Liver (tissue), 8 donors: ENCODE measurements at regions not wholly inside any gene's neighbourhood (a gene's known extent, or its start where the extent isn't known, plus 50 kb on each side); places are given as distances from the start of the nearest gene placed in this dataset.

Source experiments
- DNase-seq: peaks from one replicate; pipeline ENCODE4 v3.0.0-alpha.2; 2017; ENCODE audit warnings: low spot score
- H3K27ac ChIP-seq, 2 donors: one replicate each; pipeline ENCODE4 v1.7.0; 2013; ENCODE audit warnings: inconsistent platforms in 2 of 2, low read length in 2 of 2, control low read depth in 1 of 2, low read depth in 1 of 2, mild to moderate bottlenecking in 1 of 2
- H3K27me3 ChIP-seq, 4 donors: one replicate each; pipeline versions ENCODE4 v1.6.1 to v1.7.0; 2013; ENCODE audit warnings: low read length in 3 of 4, inconsistent platforms in 1 of 4, mild to moderate bottlenecking in 1 of 4, moderate library complexity in 1 of 4; ENCODE audit not compliant: control insufficient read depth in 4 of 4, insufficient read depth in 4 of 4
- H3K36me3 ChIP-seq, 4 donors: one replicate each; pipeline versions ENCODE4 v1.6.1 to v1.7.0; 2013; ENCODE audit warnings: low read length in 3 of 4, mild to moderate bottlenecking in 3 of 4, low read depth in 1 of 4, moderate library complexity in 1 of 4; ENCODE audit not compliant: control insufficient read depth in 4 of 4, insufficient read depth in 3 of 4
- H3K4me1 ChIP-seq, 4 donors: one replicate each; pipeline versions ENCODE4 v1.6.1 to v1.7.0; 2013; ENCODE audit warnings: low read length in 3 of 4, mild to moderate bottlenecking in 3 of 4, moderate library complexity in 1 of 4; ENCODE audit not compliant: control insufficient read depth in 4 of 4, insufficient read depth in 4 of 4
- H3K4me3 ChIP-seq, 3 donors: one replicate each; pipeline versions ENCODE4 v1.6.1 to v1.7.0; 2013; ENCODE audit warnings: low read length in 3 of 3, control low read depth in 1 of 3, low read depth in 1 of 3, mild to moderate bottlenecking in 1 of 3
- H3K9ac ChIP-seq, 2 donors: one replicate each; pipeline ENCODE4 v1.7.0; 2013; ENCODE audit warnings: low read length in 2 of 2, mild to moderate bottlenecking in 2 of 2, moderate library complexity in 2 of 2, control low read depth in 1 of 2, low read depth in 1 of 2
- H3K9me3 ChIP-seq, 4 donors: one replicate each; pipeline versions ENCODE4 v1.6.1 to v1.7.0; 2013; ENCODE audit warnings: low read length in 3 of 4; ENCODE audit not compliant: control insufficient read depth in 4 of 4
- EGR1 ChIP-seq, 2 donors: IDR thresholded peaks; 2 replicates each; pipeline ENCODE4 v1.6.1; 2016 to 2018; ENCODE audit warnings: antibody characterized with exemption in 2 of 2, low read depth in 2 of 2
- FOXA1 ChIP-seq: IDR thresholded peaks from 2 replicates; pipeline ENCODE4 v1.6.1; 2016; ENCODE audit warnings: antibody characterized with exemption
- FOXA2 ChIP-seq: IDR thresholded peaks from 2 replicates; pipeline ENCODE4 v1.6.1; 2016; ENCODE audit warnings: antibody characterized with exemption
- GABPA ChIP-seq, 2 donors: IDR thresholded peaks in 1 of 2; conservative IDR thresholded peaks in 1 of 2; 2 replicates each; pipeline ENCODE4 v1.6.1; 2016; ENCODE audit warnings: antibody characterized with exemption in 2 of 2, mild to moderate bottlenecking in 1 of 2, moderate library complexity in 1 of 2
- HNF4G ChIP-seq: IDR thresholded peaks from 2 replicates; pipeline ENCODE4 v1.6.1; 2016; ENCODE audit warnings: antibody characterized with exemption
- JUND ChIP-seq, 2 donors: IDR thresholded peaks; 2 replicates each; pipeline ENCODE4 v1.6.1; 2016; ENCODE audit warnings: antibody characterized with exemption in 2 of 2
- NR2F2 ChIP-seq: IDR thresholded peaks from 2 replicates; pipeline ENCODE4 v1.6.1; 2016; ENCODE audit warnings: antibody characterized with exemption
- RAD21 ChIP-seq, 2 donors: IDR thresholded peaks; 2 replicates each; pipeline ENCODE4 v1.6.1; 2016; ENCODE audit warnings: antibody characterized with exemption in 2 of 2, mild to moderate bottlenecking in 2 of 2
- RXRA ChIP-seq, 2 donors: IDR thresholded peaks; 2 replicates each; pipeline ENCODE4 v1.6.1; 2017 to 2018; ENCODE audit warnings: antibody characterized with exemption in 2 of 2, mild to moderate bottlenecking in 1 of 2
- SP1 ChIP-seq: IDR thresholded peaks from 2 replicates; pipeline ENCODE4 v1.6.1; 2018; ENCODE audit warnings: antibody characterized with exemption, mild to moderate bottlenecking
- TAF1 ChIP-seq: conservative IDR thresholded peaks from 2 replicates; pipeline ENCODE4 v1.6.1; 2016; ENCODE audit warnings: antibody characterized with exemption, mild to moderate bottlenecking
- YY1 ChIP-seq: IDR thresholded peaks from 2 replicates; pipeline ENCODE4 v1.6.1; 2016; ENCODE audit warnings: antibody characterized with exemption, mild to moderate bottlenecking
- WGBS: extraction: QIAGEN DNeasy Blood & Tissue Kit; methylation state at CpG from one replicate; pipeline ENCODE4 v1.1.7; 2013; 5-methylcytosine and 5-hydroxymethylcytosine counted together
- TF ChIP-seq, protein P1 (sequence below): IDR thresholded peaks from 2 replicates; pipeline ENCODE4 v1.6.1; 2016; ENCODE audit warnings: antibody characterized with exemption, mild to moderate bottlenecking
- TF ChIP-seq, protein P2 (sequence below): IDR thresholded peaks from 2 replicates; pipeline ENCODE4 v1.6.1; 2016; ENCODE audit warnings: antibody characterized with exemption
- TF ChIP-seq, protein P3 (sequence below): fragments of 150-350 bp; IDR thresholded peaks from 2 replicates; pipeline ENCODE4 v1.5.1; 2017; ENCODE audit warnings: improper control_type of control experiment, low read depth, low read length; ENCODE audit not compliant: missing input control
- TF ChIP-seq, protein P4 (sequence below): IDR thresholded peaks from 2 replicates; pipeline ENCODE4 v1.6.1; 2016; ENCODE audit warnings: antibody characterized with exemption
- TF ChIP-seq, protein P5 (sequence below): IDR thresholded peaks from 2 replicates; pipeline ENCODE4 v1.6.1; 2016; ENCODE audit warnings: antibody characterized with exemption
- donor health status: healthy.
- donor health status: healthy.
- donor health status: healthy.
- donor health status: healthy.
- donor health status: healthy.

DNA sequence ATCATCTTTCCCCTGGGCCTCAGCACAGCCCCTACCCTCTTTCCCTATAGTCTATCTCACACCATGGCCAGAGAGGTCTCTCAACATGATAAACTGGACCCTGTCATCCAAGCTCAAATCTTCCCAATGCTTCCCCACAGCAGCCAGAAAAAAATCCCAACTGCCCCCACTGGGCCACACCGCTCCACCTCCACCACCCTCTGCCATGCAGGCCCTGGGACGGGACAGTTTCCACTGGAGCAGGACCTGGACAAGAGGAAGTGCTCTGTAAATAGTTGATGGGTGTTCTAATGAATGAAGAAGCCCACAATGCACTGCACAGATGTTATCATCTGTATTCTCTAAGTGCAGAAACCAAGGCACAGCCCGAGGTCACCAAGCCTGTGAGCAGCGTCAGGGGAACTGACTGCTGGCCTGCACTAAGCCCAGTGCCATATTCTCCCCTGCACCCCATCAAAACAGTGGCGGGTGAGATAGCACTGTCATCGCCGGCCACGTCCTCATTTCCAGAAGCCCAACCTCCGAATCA, 161.1 kb downstream of the NUP210 start:
- Histone ChIP-seq H3K4me3 (no peak overlapping the region), H3K9ac (no peak overlapping the region), H3K27me3 (no peaks in the 10 kb centered on the region), H3K9me3 (no peaks in the 10 kb centered on the region), H3K36me3 (no peaks in the 10 kb centered on the region), H3K27ac (no peak overlapping the region), H3K4me1 (peaks cover 29 to 58% (median 41%) of the 10 kb centered on the region in 4 donors)
- WGBS: 81% methylated on average over 9 of the region's 9 CpGs
- DNase-seq: no peak
- TF ChIP-seq GABPA (IDR thresholded peaks at IDR 0.05 in 1 of 2, conservative IDR thresholded peaks at IDR 0.05 in 1 of 2) (no peak), FOXA2 (no peak), EGR1 (IDR thresholded peaks at IDR 0.05; ENCODE audit: low read depth in 2 of 2) (no peak), SP1 (no peak), RAD21 (IDR thresholded peaks at IDR 0.05) (no peak), YY1 (no peak), FOXA1 (no peak), HNF4G (no peak), NR2F2 (no peak), JUND (IDR thresholded peaks at IDR 0.05) (no peak), TAF1 (no peak), RXRA (IDR thresholded peaks at IDR 0.05) (no peak)
- TF ChIP-seq, protein P1, sequence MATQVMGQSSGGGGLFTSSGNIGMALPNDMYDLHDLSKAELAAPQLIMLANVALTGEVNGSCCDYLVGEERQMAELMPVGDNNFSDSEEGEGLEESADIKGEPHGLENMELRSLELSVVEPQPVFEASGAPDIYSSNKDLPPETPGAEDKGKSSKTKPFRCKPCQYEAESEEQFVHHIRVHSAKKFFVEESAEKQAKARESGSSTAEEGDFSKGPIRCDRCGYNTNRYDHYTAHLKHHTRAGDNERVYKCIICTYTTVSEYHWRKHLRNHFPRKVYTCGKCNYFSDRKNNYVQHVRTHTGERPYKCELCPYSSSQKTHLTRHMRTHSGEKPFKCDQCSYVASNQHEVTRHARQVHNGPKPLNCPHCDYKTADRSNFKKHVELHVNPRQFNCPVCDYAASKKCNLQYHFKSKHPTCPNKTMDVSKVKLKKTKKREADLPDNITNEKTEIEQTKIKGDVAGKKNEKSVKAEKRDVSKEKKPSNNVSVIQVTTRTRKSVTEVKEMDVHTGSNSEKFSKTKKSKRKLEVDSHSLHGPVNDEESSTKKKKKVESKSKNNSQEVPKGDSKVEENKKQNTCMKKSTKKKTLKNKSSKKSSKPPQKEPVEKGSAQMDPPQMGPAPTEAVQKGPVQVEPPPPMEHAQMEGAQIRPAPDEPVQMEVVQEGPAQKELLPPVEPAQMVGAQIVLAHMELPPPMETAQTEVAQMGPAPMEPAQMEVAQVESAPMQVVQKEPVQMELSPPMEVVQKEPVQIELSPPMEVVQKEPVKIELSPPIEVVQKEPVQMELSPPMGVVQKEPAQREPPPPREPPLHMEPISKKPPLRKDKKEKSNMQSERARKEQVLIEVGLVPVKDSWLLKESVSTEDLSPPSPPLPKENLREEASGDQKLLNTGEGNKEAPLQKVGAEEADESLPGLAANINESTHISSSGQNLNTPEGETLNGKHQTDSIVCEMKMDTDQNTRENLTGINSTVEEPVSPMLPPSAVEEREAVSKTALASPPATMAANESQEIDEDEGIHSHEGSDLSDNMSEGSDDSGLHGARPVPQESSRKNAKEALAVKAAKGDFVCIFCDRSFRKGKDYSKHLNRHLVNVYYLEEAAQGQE: no peak
- TF ChIP-seq, protein P2, sequence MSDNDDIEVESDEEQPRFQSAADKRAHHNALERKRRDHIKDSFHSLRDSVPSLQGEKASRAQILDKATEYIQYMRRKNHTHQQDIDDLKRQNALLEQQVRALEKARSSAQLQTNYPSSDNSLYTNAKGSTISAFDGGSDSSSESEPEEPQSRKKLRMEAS: no peak
- TF ChIP-seq, protein P3, sequence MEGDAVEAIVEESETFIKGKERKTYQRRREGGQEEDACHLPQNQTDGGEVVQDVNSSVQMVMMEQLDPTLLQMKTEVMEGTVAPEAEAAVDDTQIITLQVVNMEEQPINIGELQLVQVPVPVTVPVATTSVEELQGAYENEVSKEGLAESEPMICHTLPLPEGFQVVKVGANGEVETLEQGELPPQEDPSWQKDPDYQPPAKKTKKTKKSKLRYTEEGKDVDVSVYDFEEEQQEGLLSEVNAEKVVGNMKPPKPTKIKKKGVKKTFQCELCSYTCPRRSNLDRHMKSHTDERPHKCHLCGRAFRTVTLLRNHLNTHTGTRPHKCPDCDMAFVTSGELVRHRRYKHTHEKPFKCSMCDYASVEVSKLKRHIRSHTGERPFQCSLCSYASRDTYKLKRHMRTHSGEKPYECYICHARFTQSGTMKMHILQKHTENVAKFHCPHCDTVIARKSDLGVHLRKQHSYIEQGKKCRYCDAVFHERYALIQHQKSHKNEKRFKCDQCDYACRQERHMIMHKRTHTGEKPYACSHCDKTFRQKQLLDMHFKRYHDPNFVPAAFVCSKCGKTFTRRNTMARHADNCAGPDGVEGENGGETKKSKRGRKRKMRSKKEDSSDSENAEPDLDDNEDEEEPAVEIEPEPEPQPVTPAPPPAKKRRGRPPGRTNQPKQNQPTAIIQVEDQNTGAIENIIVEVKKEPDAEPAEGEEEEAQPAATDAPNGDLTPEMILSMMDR: no peak
- TF ChIP-seq, protein P4, sequence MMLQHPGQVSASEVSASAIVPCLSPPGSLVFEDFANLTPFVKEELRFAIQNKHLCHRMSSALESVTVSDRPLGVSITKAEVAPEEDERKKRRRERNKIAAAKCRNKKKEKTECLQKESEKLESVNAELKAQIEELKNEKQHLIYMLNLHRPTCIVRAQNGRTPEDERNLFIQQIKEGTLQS: no peak
- TF ChIP-seq, protein P5, sequence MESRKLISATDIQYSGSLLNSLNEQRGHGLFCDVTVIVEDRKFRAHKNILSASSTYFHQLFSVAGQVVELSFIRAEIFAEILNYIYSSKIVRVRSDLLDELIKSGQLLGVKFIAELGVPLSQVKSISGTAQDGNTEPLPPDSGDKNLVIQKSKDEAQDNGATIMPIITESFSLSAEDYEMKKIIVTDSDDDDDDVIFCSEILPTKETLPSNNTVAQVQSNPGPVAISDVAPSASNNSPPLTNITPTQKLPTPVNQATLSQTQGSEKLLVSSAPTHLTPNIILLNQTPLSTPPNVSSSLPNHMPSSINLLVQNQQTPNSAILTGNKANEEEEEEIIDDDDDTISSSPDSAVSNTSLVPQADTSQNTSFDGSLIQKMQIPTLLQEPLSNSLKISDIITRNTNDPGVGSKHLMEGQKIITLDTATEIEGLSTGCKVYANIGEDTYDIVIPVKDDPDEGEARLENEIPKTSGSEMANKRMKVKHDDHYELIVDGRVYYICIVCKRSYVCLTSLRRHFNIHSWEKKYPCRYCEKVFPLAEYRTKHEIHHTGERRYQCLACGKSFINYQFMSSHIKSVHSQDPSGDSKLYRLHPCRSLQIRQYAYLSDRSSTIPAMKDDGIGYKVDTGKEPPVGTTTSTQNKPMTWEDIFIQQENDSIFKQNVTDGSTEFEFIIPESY: no peak

DNA sequence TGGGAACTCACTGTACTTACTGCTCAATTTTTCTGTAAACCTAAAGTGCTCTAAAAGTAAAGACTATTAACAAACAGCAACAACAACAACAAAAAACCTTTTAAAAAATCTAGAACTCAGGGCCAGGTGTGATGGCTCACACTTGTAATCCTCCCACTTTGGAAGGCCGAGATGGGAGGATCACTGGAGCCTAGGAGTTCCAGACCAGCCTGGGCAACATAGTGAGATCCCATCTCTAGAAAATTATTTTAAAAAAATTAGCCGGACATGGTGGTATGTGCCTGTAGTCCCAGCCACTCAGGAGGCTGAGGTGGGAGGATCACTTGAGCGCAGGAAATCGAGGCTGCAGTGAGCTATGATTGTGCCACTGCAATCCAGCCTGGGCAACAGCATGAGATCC, 161.8 kb downstream of the NUP210 start:
- DNase-seq: no peak
- WGBS: 92% methylated on average over 4 of the region's 4 CpGs
- Histone ChIP-seq H3K9ac (no peak overlapping the region), H3K36me3 (no peaks in the 10 kb centered on the region), H3K27ac (no peak overlapping the region), H3K4me3 (no peak overlapping the region), H3K27me3 (no peaks in the 10 kb centered on the region), H3K4me1 (peaks cover 30 to 60% (median 45%) of the 10 kb centered on the region in 4 donors), H3K9me3 (no peaks in the 10 kb centered on the region)
- TF ChIP-seq, protein P4: no peak
- TF ChIP-seq NR2F2 (no peak), RXRA (IDR thresholded peaks at IDR 0.05) (no peak)
- TF ChIP-seq, protein P1: no peak
